HCT116 (cell line): ENCODE measurements at regions not wholly inside any gene's neighbourhood (a gene's known extent, or its start where the extent isn't known, plus 50 kb on each side); places are given as distances from the start of the nearest gene placed in this dataset.

Experiments
- ATAC-seq: fragments of 200-7000 bp; cut with Tn5 transposase; 2 replicates; pipeline ENCODE4 v1.9.1; 2020; ENCODE audit warnings: mild to moderate bottlenecking, moderate library complexity
- BruUV-seq: library from RNA; stranded (reverse); fragments of 400-500 nt; replicated peaks from 2 replicates; lab custom pipeline; 2021; lab: Mats Ljungman, UMichigan
- CTCF ChIA-PET: fragments of 300-600 bp; sonication (Branson Sonifier 250); formaldehyde crosslinking; loops from one replicate; lab custom pipeline; 2021; ENCODE audit warnings: antibody characterized with exemption; lab: Charles Lee
- POLR2A ChIA-PET: fragments of 300-600, 350-600 bp; sonication (Branson Sonifier 250); formaldehyde crosslinking; loops from one replicate; lab custom pipeline; 2021; ENCODE audit warnings: antibody characterized with exemption; lab: Charles Lee
- RAD21 ChIA-PET, 2 experiments: fragments of 300-600 bp; sonication (Branson Sonifier 250); formaldehyde crosslinking; loops; one replicate each; lab custom pipeline; 2023; ENCODE audit warnings: low total read pairs in 2 of 2; ENCODE audit not compliant: uncharacterized antibody in 2 of 2, unreplicated experiment in 2 of 2, low non-redundant PET in 1 of 2; lab: Charles Lee
- DNase-seq: peaks from one replicate; pipeline ENCODE4 v3.0.0-alpha.2; 2010; ENCODE audit warnings: low read depth, low spot score
- H2AFZ ChIP-seq: fragments of 200-600 bp; shearing (Covaris generic), sonication (generic); 2 replicates; pipeline ENCODE4 v1.6.1; 2017; ENCODE audit warnings: low read depth, mixed run types, mixed read lengths, antibody characterized with exemption, low read length; ENCODE audit not compliant: poor library complexity, severe bottlenecking
- H3K27ac ChIP-seq: 2 replicates; pipeline ENCODE4 v1.5.1; 2012; ENCODE audit warnings: low read depth, low read length
- H3K27me3 ChIP-seq: fragments of 200-600 bp; sonication (generic); 2 replicates; pipeline ENCODE4 v1.6.1; 2016; ENCODE audit warnings: mixed run types, low read length, mixed read lengths; ENCODE audit not compliant: insufficient read depth
- H3K36me3 ChIP-seq, 2 experiments: fragments of 200-500 bp in 1 of 2; fragments of 200-600 bp in 1 of 2; sonication (Bioruptor generic) in 1 of 2; sonication (generic) in 1 of 2; 2 replicates each; pipeline versions ENCODE4 v1.5.1 to v1.6.1; 2014 to 2016; ENCODE audit warnings: low read length in 2 of 2, inconsistent platforms in 1 of 2, mixed read lengths in 1 of 2, mixed run types in 1 of 2; ENCODE audit not compliant: insufficient read depth in 2 of 2, control insufficient read depth in 1 of 2
- H3K4me1 ChIP-seq, 2 experiments: fragments of 200-600 bp in 1 of 2; sonication (generic) in 1 of 2; 2 replicates each; pipeline versions ENCODE4 v1.5.1 to v1.6.1; 2012 to 2017; ENCODE audit warnings: low read length in 2 of 2, inconsistent platforms in 1 of 2, mild to moderate bottlenecking in 1 of 2, mixed read lengths in 1 of 2, mixed run types in 1 of 2, moderate library complexity in 1 of 2; ENCODE audit not compliant: insufficient read depth in 2 of 2, control insufficient read depth in 1 of 2
- H3K4me2 ChIP-seq: fragments of 200-600 bp; sonication (generic); 2 replicates; pipeline ENCODE4 v1.6.1; 2017; ENCODE audit warnings: mixed run types, low read length, mixed read lengths
- H3K4me3 ChIP-seq, 2 experiments: fragments of 200-600 bp in 1 of 2; sonication (generic) in 1 of 2; replicated peaks in 1 of 2; 2 replicates each; pipeline ENCODE4 v1.5.1; 2011 to 2016; ENCODE audit warnings: low read length in 2 of 2, control low read depth in 1 of 2, low read depth in 1 of 2, mild to moderate bottlenecking in 1 of 2, mixed read lengths in 1 of 2, mixed run types in 1 of 2
- H3K79me2 ChIP-seq: fragments of 200-600 bp; sonication (generic); 2 replicates; pipeline ENCODE4 v1.6.1; 2017; ENCODE audit warnings: mild to moderate bottlenecking, mixed run types, low read length, moderate library complexity, mixed read lengths; ENCODE audit not compliant: insufficient read depth
- H3K9ac ChIP-seq: fragments of 200-600 bp; sonication (generic); 2 replicates; pipeline ENCODE4 v1.6.1; 2016; ENCODE audit warnings: low read length, mixed read lengths
- H3K9me2 ChIP-seq: fragments of 200-600 bp; sonication (generic), shearing (Covaris generic); 2 replicates; pipeline ENCODE4 v1.6.1; 2017; ENCODE audit warnings: mixed run types, mild to moderate bottlenecking, moderate library complexity; ENCODE audit not compliant: insufficient read depth
- H3K9me3 ChIP-seq, 2 experiments: fragments of 200-500 bp in 1 of 2; fragments of 200-600 bp in 1 of 2; sonication (Bioruptor generic) in 1 of 2; sonication (generic) in 1 of 2; 2 replicates each; pipeline ENCODE4 v1.6.1; 2014 to 2017; ENCODE audit warnings: low read length in 2 of 2, mixed read lengths in 2 of 2, inconsistent platforms in 1 of 2, low read depth in 1 of 2, mild to moderate bottlenecking in 1 of 2, mixed run types in 1 of 2, moderate library complexity in 1 of 2; ENCODE audit not compliant: control insufficient read depth in 1 of 2, insufficient read depth in 1 of 2
- H4K20me1 ChIP-seq: fragments of 200-600 bp; sonication (generic), shearing (Covaris generic); 2 replicates; pipeline ENCODE4 v1.6.1; 2017; ENCODE audit warnings: mixed run types, mild to moderate bottlenecking, moderate library complexity; ENCODE audit not compliant: insufficient read depth
- ATF3 ChIP-seq: IDR thresholded peaks from 2 replicates; pipeline ENCODE4 v1.6.1; 2012
- CTCF ChIP-seq, 3 experiments: fragments of 200-600 bp in 1 of 3; sonication (generic) in 1 of 3; IDR thresholded peaks in 2 of 3; conservative IDR thresholded peaks in 1 of 3; 2 replicates each; pipeline ENCODE4 v1.5.1; 2012 to 2017; ENCODE audit warnings: low read depth in 2 of 3, low read length in 2 of 3, antibody characterized with exemption in 1 of 3, borderline replicate concordance in 1 of 3, control low read depth in 1 of 3, mild to moderate bottlenecking in 1 of 3, mixed read lengths in 1 of 3, mixed run types in 1 of 3, moderate library complexity in 1 of 3; ENCODE audit not compliant: insufficient read depth in 1 of 3
- EGR1 ChIP-seq: IDR thresholded peaks from 2 replicates; pipeline ENCODE4 v1.6.1; 2012; ENCODE audit warnings: low read depth
- ELF1 ChIP-seq: IDR thresholded peaks from 2 replicates; pipeline ENCODE4 v1.6.1; 2012; ENCODE audit warnings: low read depth, borderline replicate concordance
- EZH2 ChIP-seq: fragments of 200-600 bp; sonication (generic); IDR thresholded peaks from 2 replicates; pipeline ENCODE4 v1.6.1; 2017; ENCODE audit warnings: antibody characterized with exemption, mixed run types
- EZH2phosphoT487 ChIP-seq: fragments of 200-600 bp; IDR thresholded peaks from 2 replicates; pipeline ENCODE4 v1.6.1; 2018; ENCODE audit warnings: antibody characterized with exemption, borderline replicate concordance
- POLR2AphosphoS5 ChIP-seq: IDR thresholded peaks from 2 replicates; pipeline ENCODE4 v1.6.1; 2011; ENCODE audit warnings: mild to moderate bottlenecking, low read depth, low read length, moderate library complexity
- SIN3A ChIP-seq: IDR thresholded peaks from 2 replicates; pipeline ENCODE4 v1.6.1; 2012; ENCODE audit warnings: low read depth
- TCF7L2 ChIP-seq: IDR thresholded peaks from 2 replicates; pipeline ENCODE4 v1.7.0; 2011; ENCODE audit warnings: borderline replicate concordance, inconsistent platforms; ENCODE audit not compliant: insufficient read depth, insufficient read length; ENCODE audit errors: extremely low read depth
- YY1 ChIP-seq: IDR thresholded peaks from 2 replicates; pipeline ENCODE4 v1.6.1; 2011; ENCODE audit warnings: low read length, low read depth, moderate library complexity, mild to moderate bottlenecking; ENCODE audit not compliant: insufficient replicate concordance; ENCODE audit errors: extremely low read depth
- ZFX ChIP-seq: fragments of 450-650 bp; IDR thresholded peaks from 2 replicates; pipeline ENCODE4 v1.6.1; 2017
- intact Hi-C: fragments of 100-400 bp; cut with micrococcal nuclease; formaldehyde crosslinking; loops from 2 replicates; pipeline ENCODE4 v1.10.0; 2022

GRCh38 chr10:16049782-16050181 is 189.5 kb upstream of the MINDY3 start:
- Histone ChIP-seq H3K9me3 (no peaks in the 10 kb centered on the region), H3K27ac (no peak overlapping the region), H4K20me1 (no peaks in the 10 kb centered on the region; the same call in 1 of the 2 replicates), H3K9me2 (no peaks in the 10 kb centered on the region), H3K9ac (no peak overlapping the region), H2AFZ (no peak overlapping the region), H3K36me3 (no peaks in the 10 kb centered on the region), H3K4me2 (no peak overlapping the region), H3K4me3 (no peak overlapping the region), H3K4me1 (no peaks in the 10 kb centered on the region), H3K27me3 (peaks cover 7% of the 10 kb centered on the region; the same call in 1 of the 2 replicates), H3K79me2 (no peaks in the 10 kb centered on the region)
- ATAC-seq, result no peak
- DNase-seq, result no peak
- BruUV-seq, result no TSS peak
- no peak for TF ChIP-seq EZH2
- no peak for TF ChIP-seq SIN3A
- no peak for TF ChIP-seq ZFX
- no peak for TF ChIP-seq ATF3
- no peak for TF ChIP-seq YY1
- no peak for TF ChIP-seq EZH2phosphoT487
- TF ChIP-seq POLR2AphosphoS5, result no peak
- no peak for TF ChIP-seq EGR1
- TF ChIP-seq ELF1, result no peak
- TF ChIP-seq TCF7L2, result no peak
- no peak for TF ChIP-seq CTCF (IDR thresholded peaks at IDR 0.05 in 2 of 3, conservative IDR thresholded peaks at IDR 0.05 in 1 of 3; ENCODE audit: borderline replicate concordance in 1 of 3, insufficient read depth in 1 of 3, low read depth in 2 of 3, low read length in 2 of 3)
- CTCF ChIA-PET, result interaction anchor here (1.0 kb wide), 1 partner anchor 495 kb away, joined by 3 read pairs; no protein-coding TSS in a partner anchor
- POLR2A ChIA-PET, result no interaction called here
- intact Hi-C loops, result loop anchor here (5.0 kb wide), 1 partner anchor 728 kb away; no protein-coding TSS in a partner anchor
- RAD21 ChIA-PET, result no interaction called here
